ENCODE measurements at regions not wholly inside any gene's neighbourhood (a gene's known extent, or its start where the extent isn't known, plus 50 kb on each side); places are given as distances from the start of the nearest gene placed in this dataset.

DNA sequence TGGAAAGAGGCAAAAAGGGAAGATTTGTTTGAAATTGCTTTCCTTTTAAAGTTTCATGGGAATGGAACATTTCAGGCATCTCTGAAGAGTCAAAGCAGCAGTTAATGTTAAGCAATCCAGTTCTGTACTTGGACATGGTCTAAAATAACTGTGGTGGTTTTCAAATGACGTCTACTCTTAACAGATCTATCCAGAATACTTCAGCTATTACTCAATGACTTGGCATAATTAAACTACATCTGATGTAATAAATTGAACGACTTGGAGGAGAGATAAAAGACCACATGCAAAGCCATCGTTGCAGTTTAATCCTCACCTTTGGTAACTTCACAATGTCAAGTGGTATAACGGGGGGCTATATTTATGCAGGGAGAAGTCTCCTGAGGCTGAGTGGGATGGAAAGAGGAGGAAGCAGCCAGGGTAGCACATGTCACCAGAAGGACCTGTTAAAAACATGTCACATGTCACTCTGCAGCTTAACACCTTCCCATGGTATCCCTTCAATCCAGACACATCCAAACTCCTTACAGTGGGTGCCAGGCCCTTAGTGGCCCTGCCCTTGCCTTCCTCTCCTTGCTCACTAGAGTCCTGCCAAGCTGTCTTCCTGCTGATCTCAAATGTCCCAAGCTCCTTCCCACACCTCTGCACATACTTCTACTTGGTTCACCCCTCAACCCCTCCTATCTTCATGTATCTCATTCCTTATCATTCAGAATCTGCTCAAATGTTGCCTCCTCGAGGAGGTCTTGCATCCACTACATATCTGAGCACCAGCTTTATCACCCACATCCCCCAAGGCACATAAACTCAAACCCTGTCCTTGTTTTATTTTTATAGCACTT lies 327.8 kb downstream of the SUCLA2 start:
- no peak for TF ChIP-seq CTCF (IDR thresholded peaks at IDR 0.05)
- TF ChIP-seq POLR2A (IDR thresholded peaks at IDR 0.05) = no peak

Measured in adrenal gland (tissue), 5 donors.